OCI-LY7 (cell line): ENCODE measurements at regions not wholly inside any gene's neighbourhood (a gene's known extent, or its start where the extent isn't known, plus 50 kb on each side); places are given as distances from the start of the nearest gene placed in this dataset.

Experiments used
- BruUV-seq: library from RNA; stranded (reverse); fragments of 400-500 nt; replicated peaks from 2 replicates; lab custom pipeline; 2021; lab: Mats Ljungman, UMichigan
- CTCF ChIA-PET: fragments of 300-600 bp; sonication (Branson Sonifier 250); formaldehyde crosslinking; loops from one replicate; lab custom pipeline; 2022; ENCODE audit warnings: antibody characterized with exemption; ENCODE audit not compliant: unreplicated experiment; lab: Charles Lee
- POLR2A ChIA-PET: fragments of 300-600 bp; sonication (Branson Sonifier 250); formaldehyde crosslinking; loops from one replicate; lab custom pipeline; 2022; ENCODE audit warnings: antibody characterized with exemption; lab: Charles Lee
- DNase-seq: peaks from one replicate; pipeline ENCODE4 v3.0.0-alpha.2; 2015; ENCODE audit warnings: low spot score
- H2AFZ ChIP-seq: fragments of 200-600 bp; sonication (generic), shearing (Covaris generic); 2 replicates; pipeline ENCODE4 v1.6.1; 2014; ENCODE audit warnings: mild to moderate bottlenecking, antibody characterized with exemption, low read length, moderate library complexity
- H3K27ac ChIP-seq: fragments of 200-600 bp; sonication (generic); 2 replicates; pipeline ENCODE4 v1.5.1; 2014; ENCODE audit warnings: mixed run types, low read depth, mild to moderate bottlenecking, moderate library complexity, low read length, inconsistent platforms; ENCODE audit not compliant: poor library complexity, severe bottlenecking
- H3K36me3 ChIP-seq: fragments of 200-600 bp; sonication (generic); 2 replicates; pipeline ENCODE4 v1.6.1; 2014; ENCODE audit warnings: mild to moderate bottlenecking, antibody characterized with exemption, low read length, moderate library complexity, mixed read lengths; ENCODE audit not compliant: insufficient read depth
- H3K4me1 ChIP-seq: fragments of 200-600 bp; sonication (generic); 2 replicates; pipeline ENCODE4 v1.5.1; 2014; ENCODE audit warnings: mild to moderate bottlenecking, low read length; ENCODE audit not compliant: insufficient read depth, poor library complexity, severe bottlenecking
- H3K4me2 ChIP-seq: fragments of 200-600 bp; sonication (generic); 2 replicates; pipeline ENCODE4 v1.6.1; 2014; ENCODE audit warnings: mild to moderate bottlenecking, low read length
- H3K4me3 ChIP-seq: fragments of 200-600 bp; sonication (generic); 2 replicates; pipeline ENCODE4 v1.5.1; 2014; ENCODE audit warnings: mild to moderate bottlenecking, low read depth, low read length; ENCODE audit not compliant: poor library complexity, severe bottlenecking
- H3K79me2 ChIP-seq: fragments of 200-600 bp; sonication (generic); 2 replicates; pipeline ENCODE4 v1.6.1; 2016; ENCODE audit warnings: low read depth, mild to moderate bottlenecking, low read length, moderate library complexity, mixed read lengths; ENCODE audit not compliant: insufficient read depth
- H3K9me2 ChIP-seq: fragments of 200-600 bp; sonication (generic); 2 replicates; pipeline ENCODE4 v1.6.1; 2016; ENCODE audit warnings: mild to moderate bottlenecking, low read length, mixed read lengths; ENCODE audit not compliant: insufficient read depth
- H3K9me3 ChIP-seq: fragments of 200-600 bp; sonication (generic); 2 replicates; pipeline ENCODE4 v1.6.1; 2014; ENCODE audit warnings: mild to moderate bottlenecking, mixed run types, low read length, mixed read lengths
- H4K20me1 ChIP-seq: fragments of 200-600 bp; sonication (generic); 2 replicates; pipeline ENCODE4 v1.6.1; 2014; ENCODE audit warnings: mild to moderate bottlenecking, antibody characterized with exemption, low read length, moderate library complexity, mixed read lengths; ENCODE audit not compliant: insufficient read depth
- EZH2phosphoT487 ChIP-seq: fragments of 200-600 bp; sonication (generic); IDR thresholded peaks from 2 replicates; pipeline ENCODE4 v1.6.1; 2018; ENCODE audit warnings: low read depth, borderline replicate concordance, mild to moderate bottlenecking, mixed run types, antibody characterized with exemption, low read length, moderate library complexity, mixed read lengths
- intact Hi-C: fragments of 100-400 bp; cut with micrococcal nuclease; formaldehyde crosslinking; loops from one replicate; pipeline ENCODE4 v1.10.0; 2022; ENCODE audit not compliant: unreplicated experiment
- TF ChIP-seq, protein P1 (sequence below): fragments of 200-600 bp; sonication (generic); conservative IDR thresholded peaks from 2 replicates; pipeline ENCODE4 v1.5.1; 2014; ENCODE audit warnings: mild to moderate bottlenecking, antibody characterized with exemption, low read length, moderate library complexity, mixed read lengths

- Histone ChIP-seq H3K9me2 (no peaks in the 10 kb centered on the region), H3K4me3 (no peak overlapping the region), H2AFZ (no peak overlapping the region), H3K4me1 (no peaks in the 10 kb centered on the region), H3K36me3 (no peaks in the 10 kb centered on the region), H3K79me2 (no peaks in the 10 kb centered on the region), H3K27ac (no peak overlapping the region), H4K20me1 (no peaks in the 10 kb centered on the region), H3K4me2 (no peak overlapping the region), H3K9me3 (no peaks in the 10 kb centered on the region)
- no TSS peak for BruUV-seq
- ChIA-PET CTCF (interaction anchor here (1.1 kb wide), 1 partner anchor 691 kb away, joined by 3 read pairs; no protein-coding TSS in a partner anchor), POLR2A (interaction anchor here (1.5 kb wide), 1 partner anchor 12 kb away, joined by 3 read pairs; no protein-coding TSS in a partner anchor)
- DNase-seq = no peak
- no peak for TF ChIP-seq EZH2phosphoT487
- TF ChIP-seq, protein P1, sequence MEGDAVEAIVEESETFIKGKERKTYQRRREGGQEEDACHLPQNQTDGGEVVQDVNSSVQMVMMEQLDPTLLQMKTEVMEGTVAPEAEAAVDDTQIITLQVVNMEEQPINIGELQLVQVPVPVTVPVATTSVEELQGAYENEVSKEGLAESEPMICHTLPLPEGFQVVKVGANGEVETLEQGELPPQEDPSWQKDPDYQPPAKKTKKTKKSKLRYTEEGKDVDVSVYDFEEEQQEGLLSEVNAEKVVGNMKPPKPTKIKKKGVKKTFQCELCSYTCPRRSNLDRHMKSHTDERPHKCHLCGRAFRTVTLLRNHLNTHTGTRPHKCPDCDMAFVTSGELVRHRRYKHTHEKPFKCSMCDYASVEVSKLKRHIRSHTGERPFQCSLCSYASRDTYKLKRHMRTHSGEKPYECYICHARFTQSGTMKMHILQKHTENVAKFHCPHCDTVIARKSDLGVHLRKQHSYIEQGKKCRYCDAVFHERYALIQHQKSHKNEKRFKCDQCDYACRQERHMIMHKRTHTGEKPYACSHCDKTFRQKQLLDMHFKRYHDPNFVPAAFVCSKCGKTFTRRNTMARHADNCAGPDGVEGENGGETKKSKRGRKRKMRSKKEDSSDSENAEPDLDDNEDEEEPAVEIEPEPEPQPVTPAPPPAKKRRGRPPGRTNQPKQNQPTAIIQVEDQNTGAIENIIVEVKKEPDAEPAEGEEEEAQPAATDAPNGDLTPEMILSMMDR = no peak
- intact Hi-C loops = no loop called here
These were observed 289.7 kb upstream of the MCTP2 start for GRCh38 chr15:93941697-93942096.

GRCh38 chr15:93940226-93940625 lies 291.1 kb upstream of the MCTP2 start:
- CTCF ChIA-PET = no interaction called here
- Histone ChIP-seq H3K4me3 (no peak overlapping the region), H4K20me1 (no peaks in the 10 kb centered on the region), H3K9me2 (no peaks in the 10 kb centered on the region), H3K4me1 (no peaks in the 10 kb centered on the region), H3K4me2 (no peak overlapping the region), H3K27ac (no peak overlapping the region), H3K79me2 (no peaks in the 10 kb centered on the region), H3K9me3 (no peaks in the 10 kb centered on the region), H2AFZ (no peak overlapping the region), H3K36me3 (no peaks in the 10 kb centered on the region)
- POLR2A ChIA-PET = no interaction called here
- no TSS peak for BruUV-seq
- TF ChIP-seq EZH2phosphoT487 = no peak
- TF ChIP-seq, protein P1 = no peak
- no peak for DNase-seq
- intact Hi-C loops = no loop called here

DNA sequence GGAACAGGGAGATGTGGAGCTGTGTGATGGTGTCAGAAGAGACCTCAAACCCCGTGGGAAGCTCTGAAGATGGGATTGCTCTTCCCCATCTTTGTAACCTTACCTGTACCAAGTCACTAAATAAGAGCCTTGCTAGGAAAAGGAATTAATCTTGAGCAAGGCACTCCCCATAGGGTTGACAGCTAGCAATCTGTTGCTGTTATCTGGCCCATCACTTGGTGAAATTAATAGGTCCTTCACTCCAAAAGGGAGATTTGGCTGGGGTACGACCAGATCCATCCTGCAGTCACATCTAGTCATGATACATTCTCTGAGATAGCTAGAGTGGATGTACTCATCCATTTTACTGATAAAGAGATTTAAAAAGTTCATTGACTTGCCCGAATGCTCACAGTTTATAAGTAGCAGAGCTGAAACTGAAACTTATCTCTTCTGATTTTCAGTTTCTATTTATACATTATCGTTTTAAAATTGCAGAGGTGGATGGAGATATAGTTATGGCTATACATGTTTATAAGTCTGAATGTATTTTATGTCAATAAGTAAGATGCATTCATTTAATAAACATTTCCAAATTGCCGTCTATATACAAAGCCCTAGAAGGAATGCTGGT lies 299.1 kb upstream of the MCTP2 start:
- BruUV-seq = no TSS peak
- POLR2A ChIA-PET = no interaction called here
- no peak for TF ChIP-seq EZH2phosphoT487
- TF ChIP-seq, protein P1 = no peak

More for the DNA sequence above, 299.1 kb upstream of the MCTP2 start:
- H3K9me2 ChIP-seq = no peaks in the 10 kb centered on the region
- H3K4me3 ChIP-seq = no peak overlapping the region
- no peak for DNase-seq
- no peaks in the 10 kb centered on the region for H4K20me1 ChIP-seq
- no peak overlapping the region for H3K4me2 ChIP-seq
- H2AFZ ChIP-seq = no peak overlapping the region
- H3K27ac ChIP-seq = no peak overlapping the region
- H3K79me2 ChIP-seq = no peaks in the 10 kb centered on the region
- intact Hi-C loops = no loop called here
- H3K9me3 ChIP-seq = no peaks in the 10 kb centered on the region
- H3K4me1 ChIP-seq = no peaks in the 10 kb centered on the region
- no peaks in the 10 kb centered on the region for H3K36me3 ChIP-seq
- CTCF ChIA-PET = no interaction called here
